GM12892 (cell line): ENCODE measurements at regions not wholly inside any gene's neighbourhood (a gene's known extent, or its start where the extent isn't known, plus 50 kb on each side); places are given as distances from the start of the nearest gene placed in this dataset.

ENCODE experiments used
- DNase-seq: peaks from one replicate; pipeline ENCODE4 v3.0.0; 2011; ENCODE audit not compliant: insufficient read length
- FAIRE-seq: peaks from 2 replicates; lab custom pipeline; 2011; peaks lifted over from hg19 to GRCh38; lab: Jason Lieb, UNC
- POLR2A ChIP-seq: IDR thresholded peaks from 2 replicates; pipeline ENCODE4 v1.6.1; 2011; ENCODE audit warnings: low read depth, low read length, control low read depth
- POLR2AphosphoS5 ChIP-seq: IDR thresholded peaks from 2 replicates; pipeline ENCODE4 v1.6.1; 2011; ENCODE audit warnings: low read depth, low read length, control low read depth
- TAF1 ChIP-seq: IDR thresholded peaks from 2 replicates; pipeline ENCODE4 v1.6.1; 2011; ENCODE audit warnings: low read depth, mild to moderate bottlenecking, control low read depth, low read length, borderline replicate concordance

GRCh38 chr3:44076221-44076829 lies 165.4 kb upstream of the TOPAZ1 start:
- FAIRE-seq = no peak
- no peak for DNase-seq
- TF ChIP-seq POLR2AphosphoS5 = no peak
- no peak for TF ChIP-seq TAF1
- no peak for TF ChIP-seq POLR2A

DNA sequence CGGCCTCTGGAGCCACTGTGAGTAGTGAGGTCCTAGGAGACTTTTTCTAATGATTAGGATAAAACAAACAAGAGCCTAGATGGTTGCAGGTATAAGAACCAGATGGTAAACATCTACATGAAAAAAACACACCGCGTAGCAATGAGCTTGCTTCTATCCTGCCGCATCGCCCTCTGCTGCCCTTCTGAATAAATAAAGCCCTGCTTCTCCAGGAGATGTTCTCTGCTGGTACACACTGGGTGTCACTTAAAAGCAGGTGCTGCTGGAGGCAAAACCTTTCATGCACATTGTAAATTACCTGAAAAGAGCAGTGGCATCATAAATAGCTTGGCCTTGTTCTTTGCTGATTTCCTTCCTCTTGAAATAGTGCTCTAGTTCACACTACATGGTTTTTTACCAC lies 164.4 kb upstream of the TOPAZ1 start:
- TF ChIP-seq POLR2A (no peak), TAF1 (no peak), POLR2AphosphoS5 (no peak)
- no peak for DNase-seq
- no peak for FAIRE-seq

GRCh38 chr3:44078863-44079262 lies 162.8 kb upstream of the TOPAZ1 start:
- TF ChIP-seq TAF1 (no peak), POLR2A (no peak), POLR2AphosphoS5 (no peak)
- no peak for FAIRE-seq
- no peak for DNase-seq

DNA sequence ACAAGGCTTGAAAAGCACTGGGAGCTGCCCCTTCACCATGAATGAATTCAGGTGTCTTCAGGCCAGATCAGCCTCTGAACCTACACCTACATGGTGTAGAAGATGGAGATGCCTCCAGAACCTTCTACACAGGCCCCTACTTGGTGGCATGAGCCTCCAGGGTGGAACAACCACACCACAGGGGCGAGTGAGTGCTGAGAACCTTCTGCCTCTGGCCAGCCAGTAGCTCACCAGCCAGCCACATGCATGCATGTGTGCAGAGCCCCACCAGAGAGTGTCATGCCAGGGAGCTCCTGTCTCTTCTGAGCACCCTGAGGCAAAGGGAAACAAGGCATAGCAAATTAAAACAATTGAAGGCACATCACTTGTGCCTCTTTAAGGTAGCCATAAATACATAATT lies 161.8 kb upstream of the TOPAZ1 start:
- DNase-seq (no peak), FAIRE-seq (no peak)
- TF ChIP-seq POLR2AphosphoS5 = no peak
- no peak for TF ChIP-seq POLR2A

- DNase-seq (no peak), FAIRE-seq (no peak)
- TF ChIP-seq POLR2A (no peak), POLR2AphosphoS5 (no peak), TAF1 (no peak)
Observed at GRCh38 chr3:44080474-44081072, 161.1 kb upstream of the TOPAZ1 start.

GRCh38 chr3:44090036-44090435 lies 151.7 kb upstream of the TOPAZ1 start:
- TF ChIP-seq POLR2A (no peak), TAF1 (no peak), POLR2AphosphoS5 (no peak)
- DNase-seq (no peak), FAIRE-seq (no peak)

- TF ChIP-seq POLR2AphosphoS5 (no peak), POLR2A (no peak), TAF1 (no peak)
- FAIRE-seq (no peak), DNase-seq (no peak)
Observed at GRCh38 chr3:44092497-44092896, 149.2 kb upstream of the TOPAZ1 start.

DNA sequence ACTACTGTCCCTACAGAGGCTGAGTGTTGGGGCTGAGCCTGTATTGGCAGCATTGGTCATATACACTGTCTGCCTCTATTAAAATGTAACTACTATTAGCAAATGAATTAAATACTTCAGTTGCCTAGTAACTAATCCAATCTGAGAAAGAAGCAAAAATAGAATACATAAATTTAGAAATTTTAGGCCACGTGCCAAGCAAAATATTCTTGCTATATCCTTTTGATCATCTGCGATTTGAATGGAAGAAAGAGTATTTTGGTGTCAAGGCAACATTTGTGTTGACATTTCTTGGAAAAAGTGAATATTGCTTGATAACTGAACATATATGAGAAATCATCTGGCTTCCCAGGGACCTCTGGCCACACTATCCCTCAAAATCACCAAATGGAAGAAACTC lies 148.2 kb upstream of the TOPAZ1 start:
- FAIRE-seq = no peak

GRCh38 chr3:44098656-44099415 lies 142.8 kb upstream of the TOPAZ1 start:
- DNase-seq (no peak), FAIRE-seq (no peak)
- TF ChIP-seq TAF1 (no peak), POLR2A (no peak), POLR2AphosphoS5 (no peak)

More for the DNA sequence above, 148.2 kb upstream of the TOPAZ1 start:
- DNase-seq = no peak
- no peak for TF ChIP-seq TAF1
- no peak for TF ChIP-seq POLR2A
- no peak for TF ChIP-seq POLR2AphosphoS5

DNA sequence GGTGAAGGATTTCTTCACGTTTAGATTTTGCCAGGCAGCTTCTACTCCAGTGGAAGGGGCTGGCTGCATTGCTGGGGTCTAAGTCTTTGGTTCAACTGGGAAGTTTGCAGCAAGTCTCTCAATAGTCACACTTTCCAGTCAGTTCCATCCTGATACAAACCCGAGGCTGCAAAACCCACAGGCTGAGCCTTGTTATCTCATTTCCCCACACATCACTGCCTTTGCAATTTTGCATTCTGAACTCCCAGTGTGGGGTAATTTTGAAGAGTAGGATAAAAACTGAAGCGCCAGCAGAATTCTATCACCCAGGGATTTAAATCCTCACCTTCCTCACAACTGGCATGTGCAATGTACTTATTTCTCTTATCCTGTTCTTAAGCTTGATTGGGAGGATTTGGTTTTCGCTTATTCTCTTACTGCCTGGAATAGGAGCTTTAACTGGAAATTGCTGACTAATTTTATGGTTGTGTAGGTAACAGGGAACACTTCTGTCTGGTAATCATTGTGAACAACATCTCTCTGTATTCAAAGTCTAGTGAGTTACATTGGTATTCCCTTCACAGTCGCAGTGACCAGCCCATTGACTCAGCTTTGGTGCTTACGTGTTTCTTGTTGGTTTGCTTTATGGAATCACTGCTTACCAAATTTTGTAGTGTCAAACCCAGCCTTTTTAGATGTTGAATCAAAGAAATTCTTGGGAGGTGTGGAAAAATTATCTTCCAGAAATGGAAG lies 142.0 kb upstream of the TOPAZ1 start:
- no peak for TF ChIP-seq POLR2A
- no peak for TF ChIP-seq TAF1
- TF ChIP-seq POLR2AphosphoS5 = no peak
- FAIRE-seq = no peak

DNA sequence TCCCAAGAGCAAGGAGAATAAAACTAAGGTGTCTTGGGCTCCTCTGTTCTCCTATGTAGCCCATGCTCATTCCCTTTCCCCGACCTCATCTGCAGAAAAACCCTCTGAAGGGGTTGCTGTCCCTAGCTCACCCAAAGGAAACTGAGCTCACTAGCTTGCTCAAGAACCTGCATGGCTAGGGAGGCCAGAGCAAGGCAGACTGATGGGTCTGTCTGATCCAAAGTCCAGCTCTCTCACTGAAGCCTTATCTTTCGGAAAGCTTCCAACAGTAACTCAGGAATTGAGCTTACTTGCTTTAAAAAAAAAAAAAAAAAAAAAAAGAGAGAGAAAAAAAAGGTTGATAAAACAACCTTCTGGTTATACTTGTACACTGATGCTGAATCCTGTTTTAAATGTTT lies 141.4 kb upstream of the TOPAZ1 start:
- TF ChIP-seq POLR2AphosphoS5 (no peak), TAF1 (no peak), POLR2A (no peak)
- FAIRE-seq (no peak), DNase-seq (no peak)

More for the DNA sequence above, 142.0 kb upstream of the TOPAZ1 start:
- no peak for DNase-seq
